Stimulated activated CD8-positive, alpha-beta memory T cell treated with anti-CD3 and anti-CD28 coated beads, Interleukin-15, amount 100 ng/mL, for 1 hour (primary cell): ENCODE measurements at regions not wholly inside any gene's neighbourhood (a gene's known extent, or its start where the extent isn't known, plus 50 kb on each side); places are given as distances from the start of the nearest gene placed in this dataset.
"Not testable (repeated sequence)": the region's sequence is repeated elsewhere in the genome, so short reads cannot be mapped to it uniquely, and the experiment has no call there.

Source experiments
- DNase-seq: peaks from one replicate; pipeline ENCODE4 v3.0.0-alpha.2; 2020; ENCODE audit warnings: low read depth

DNA sequence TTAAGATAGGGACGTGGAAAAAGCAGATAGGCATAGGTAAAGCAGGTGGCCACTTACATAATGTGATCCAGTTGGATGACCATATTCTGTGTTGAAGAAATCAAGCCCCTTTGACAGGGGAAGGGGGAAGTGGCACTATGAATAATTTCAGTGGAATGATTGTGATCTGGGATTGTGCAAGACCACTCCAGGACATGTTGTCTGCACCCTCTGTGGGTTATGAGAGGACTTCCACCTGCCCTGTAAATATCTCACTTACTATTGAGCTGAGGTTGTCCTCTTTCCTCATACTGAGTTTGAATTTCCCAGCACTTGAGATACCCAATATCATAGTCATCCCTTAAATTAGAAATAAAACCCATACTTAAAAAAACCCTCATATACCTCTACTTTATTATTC is 220.7 kb downstream of the IRS1 start:
- no peak for DNase-seq

GRCh38 chr2:226578373-226578772 is 221.2 kb downstream of the IRS1 start:
- DNase-seq = no peak

DNA sequence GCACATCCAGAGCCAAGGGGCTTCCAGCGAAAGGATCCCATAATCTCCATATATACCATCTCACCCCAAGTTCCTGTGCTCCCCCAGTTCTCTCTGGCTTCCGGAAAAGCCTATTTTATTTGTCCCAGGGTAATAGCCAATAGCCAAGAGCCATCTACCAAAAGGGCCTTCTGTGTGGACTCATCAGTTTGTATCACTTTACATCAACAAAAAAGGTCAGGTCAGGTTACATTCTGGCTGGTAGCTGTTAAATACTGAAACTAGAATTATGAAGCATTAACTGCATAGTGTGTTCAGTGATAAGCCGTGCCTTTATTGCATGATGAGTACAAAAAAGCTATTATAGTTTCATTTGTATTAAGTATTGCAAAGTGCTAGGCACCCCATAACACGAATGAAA is 223.7 kb downstream of the IRS1 start:
- no peak for DNase-seq

- DNase-seq = no peak
Measured at GRCh38 chr2:226573158-226573557, 226.5 kb downstream of the IRS1 start.

- DNase-seq = no peak
Measured at GRCh38 chr2:226564667-226565066, 235.0 kb downstream of the IRS1 start.

GRCh38 chr2:226561962-226562361 is 237.7 kb downstream of the IRS1 start:
- DNase-seq = no peak

GRCh38 chr2:226560325-226560724 is 239.3 kb downstream of the IRS1 start:
- no peak for DNase-seq

DNA sequence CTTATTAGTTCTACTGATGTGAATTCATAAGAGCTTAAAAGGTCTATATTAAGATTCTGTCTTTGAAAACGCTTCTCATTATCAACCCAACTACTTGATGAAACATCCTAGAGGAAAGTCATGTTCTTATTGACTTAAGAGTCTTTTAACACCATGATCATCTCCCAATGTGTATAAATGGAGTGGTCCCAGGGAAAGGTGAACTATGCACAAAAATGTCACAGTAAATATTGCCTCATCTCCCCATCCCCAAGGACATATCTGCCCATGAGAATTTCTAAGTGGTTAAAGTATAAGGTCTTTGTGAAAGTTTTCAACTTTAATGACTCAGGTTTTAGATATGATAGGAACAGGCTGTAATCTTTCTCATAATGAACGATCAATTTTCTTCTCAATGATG is 240.1 kb downstream of the IRS1 start:
- DNase-seq = no peak

- DNase-seq = no peak
Measured at GRCh38 chr2:226558418-226558817, 241.2 kb downstream of the IRS1 start.

- DNase-seq = no peak
Measured at GRCh38 chr2:226556050-226556449, 243.6 kb downstream of the IRS1 start.

- DNase-seq = no peak
Measured at GRCh38 chr2:226554701-226555100, 244.9 kb downstream of the IRS1 start.

- DNase-seq = no peak
Measured at GRCh38 chr2:226553333-226553732, 246.3 kb downstream of the IRS1 start.

DNA sequence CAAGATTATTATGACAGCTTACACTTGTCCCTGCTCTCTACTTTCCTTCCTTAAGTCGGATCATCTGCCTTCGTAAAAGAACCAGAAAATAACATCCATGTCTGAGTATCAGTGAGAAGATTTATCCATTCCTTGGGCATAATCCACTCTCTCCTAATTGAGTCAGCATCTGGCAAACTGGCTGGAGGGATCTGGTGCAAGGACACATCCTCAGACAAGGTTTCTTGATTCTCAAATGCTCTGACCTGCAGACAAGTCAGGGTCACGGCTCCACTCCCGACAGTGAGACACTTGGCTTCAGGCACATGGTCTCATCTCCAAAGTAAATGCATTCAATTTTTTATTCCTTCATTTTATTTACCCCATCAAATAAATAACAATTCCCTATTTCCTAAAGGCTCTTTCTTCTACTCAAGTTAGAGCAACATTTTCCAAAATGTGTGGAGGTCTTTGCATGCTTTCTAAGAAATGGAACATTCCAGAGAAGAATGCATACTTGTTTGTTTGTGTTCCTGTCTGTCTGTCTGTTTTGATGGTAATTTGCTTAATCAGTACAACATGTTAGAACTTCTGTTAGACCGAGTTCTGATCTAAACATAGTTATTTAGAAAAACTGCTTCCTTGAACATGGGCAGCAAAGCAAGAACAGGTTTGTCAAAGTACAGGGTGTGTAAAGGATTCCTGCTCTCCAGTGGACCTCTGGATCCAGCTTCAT is 246.9 kb downstream of the IRS1 start:
- no peak for DNase-seq

DNA sequence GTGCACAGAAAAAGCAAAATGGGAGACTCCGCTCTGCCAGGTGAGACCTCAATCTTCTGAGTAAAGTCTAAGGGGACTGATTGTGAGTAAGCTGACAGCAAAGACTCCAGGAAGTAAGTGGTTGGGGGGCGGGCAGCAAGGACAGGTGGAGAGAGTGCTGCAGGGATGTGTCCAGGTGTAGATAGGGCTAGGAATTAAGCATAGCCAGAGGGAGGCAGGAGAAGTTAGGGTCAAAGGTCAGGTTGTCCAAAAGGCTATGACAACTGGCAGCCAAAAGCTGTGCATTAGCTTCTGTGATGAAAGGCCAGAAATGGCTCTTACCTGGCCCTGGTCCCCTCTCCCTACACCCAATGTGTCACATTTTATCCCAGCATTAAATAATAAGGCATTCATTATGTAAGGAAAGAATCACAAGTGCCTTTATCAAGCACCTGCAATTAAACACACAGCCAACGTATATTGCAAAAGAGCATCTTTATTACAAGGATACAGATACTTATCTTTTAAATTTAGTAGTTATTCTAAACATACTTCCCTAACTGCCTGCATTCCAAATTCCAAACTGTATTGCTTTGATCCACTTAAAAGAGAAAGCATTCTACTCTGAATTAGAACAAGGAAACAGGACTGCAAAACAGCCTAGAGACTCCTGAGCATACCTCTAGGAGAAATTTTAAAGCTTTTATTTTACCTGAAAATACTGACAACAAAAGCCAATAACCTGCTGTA is 247.9 kb downstream of the IRS1 start:
- DNase-seq = no peak

- no peak for DNase-seq
Measured at GRCh38 chr2:226550801-226551200, 248.8 kb downstream of the IRS1 start.

DNA sequence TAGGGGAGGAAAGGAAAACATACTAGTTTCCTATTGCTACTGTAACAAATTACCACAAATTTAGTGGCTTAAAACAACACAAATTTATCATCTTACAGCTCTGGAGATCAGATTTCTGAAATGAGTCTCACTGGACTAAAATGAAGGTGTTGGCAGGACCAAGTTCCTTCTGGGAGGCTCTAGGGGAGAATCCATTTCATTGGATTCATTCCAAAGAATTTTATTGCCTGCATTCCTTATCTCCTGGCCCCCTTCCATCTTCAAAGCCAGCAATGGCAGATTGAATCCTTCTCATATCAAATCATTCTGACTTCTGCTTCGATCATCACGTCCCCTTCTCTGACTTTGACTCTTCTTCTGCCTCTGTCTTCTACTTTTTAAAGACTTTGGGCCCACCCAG is 250.9 kb downstream of the IRS1 start:
- no peak for DNase-seq

DNA sequence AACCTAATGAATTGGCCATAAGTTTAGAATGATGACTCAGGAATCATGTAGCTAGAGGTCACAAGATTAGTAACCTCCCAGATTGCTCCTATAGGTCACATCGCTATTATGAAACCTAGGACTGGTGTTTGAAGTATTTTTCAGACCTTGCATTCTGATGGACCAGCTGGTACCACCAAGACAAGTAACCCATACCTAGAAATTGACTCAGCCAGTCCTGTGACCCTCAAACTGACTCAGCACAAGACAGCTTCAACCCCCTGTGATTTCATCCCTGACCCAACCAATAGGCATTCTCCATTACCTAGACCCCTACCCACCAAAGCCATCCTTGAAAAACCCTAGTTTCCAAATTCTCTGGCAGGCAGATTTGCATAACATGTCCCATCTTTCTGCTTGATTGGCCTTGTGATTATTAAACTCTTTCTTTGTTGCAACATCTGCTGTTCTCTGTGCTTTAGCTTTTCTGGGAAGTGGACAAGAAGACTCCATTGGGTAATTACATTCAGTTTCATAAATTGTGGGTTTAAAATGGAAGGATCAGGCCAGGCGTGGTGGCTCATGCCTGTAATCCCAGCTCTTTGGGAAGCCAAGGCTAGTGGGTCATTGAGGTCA is 254.9 kb downstream of the IRS1 start:
- DNase-seq = no peak

DNA sequence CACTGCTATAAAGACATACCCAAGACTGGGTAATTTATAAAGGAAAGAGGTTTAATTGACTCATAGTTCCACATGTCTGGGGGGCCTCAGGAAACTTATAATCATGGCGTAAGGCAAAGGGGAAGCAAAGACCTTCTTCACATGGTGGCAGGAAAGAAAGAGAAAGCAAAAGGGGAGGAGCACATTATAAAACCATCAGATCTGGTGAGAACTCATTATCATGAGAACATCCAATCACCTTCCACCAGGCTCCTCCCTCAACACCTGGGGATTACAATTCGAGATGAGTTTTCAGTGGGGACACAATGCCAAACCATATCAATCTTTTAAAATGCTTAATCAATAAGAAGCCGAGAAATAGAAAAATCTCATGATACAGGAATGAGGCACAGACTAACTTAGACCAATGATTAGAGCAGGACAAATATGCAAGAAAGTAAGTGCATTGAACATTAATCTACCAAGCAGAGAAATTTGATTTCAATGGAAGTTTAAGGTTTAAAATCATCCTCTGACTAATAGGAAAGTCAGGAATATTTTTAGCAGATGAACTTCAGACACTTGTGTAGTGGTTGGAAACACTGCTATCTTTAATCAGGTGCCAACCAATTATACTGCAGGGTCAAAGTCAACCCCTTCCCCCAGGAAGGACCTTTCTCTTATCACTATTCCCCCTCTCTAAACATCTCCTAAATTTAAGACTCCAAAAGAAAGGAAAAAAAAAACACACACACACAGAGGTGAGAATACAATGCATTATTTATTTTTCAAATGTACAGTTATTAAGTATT is 259.2 kb downstream of the IRS1 start:
- no peak for DNase-seq

GRCh38 chr2:226536410-226536809 is 263.2 kb downstream of the IRS1 start:
- no peak for DNase-seq

- not testable (repeated sequence) for DNase-seq
Measured at GRCh38 chr2:226532976-226533375, 266.6 kb downstream of the IRS1 start.

GRCh38 chr2:226531061-226531810 is 268.4 kb downstream of the IRS1 start:
- no peak for DNase-seq

DNA sequence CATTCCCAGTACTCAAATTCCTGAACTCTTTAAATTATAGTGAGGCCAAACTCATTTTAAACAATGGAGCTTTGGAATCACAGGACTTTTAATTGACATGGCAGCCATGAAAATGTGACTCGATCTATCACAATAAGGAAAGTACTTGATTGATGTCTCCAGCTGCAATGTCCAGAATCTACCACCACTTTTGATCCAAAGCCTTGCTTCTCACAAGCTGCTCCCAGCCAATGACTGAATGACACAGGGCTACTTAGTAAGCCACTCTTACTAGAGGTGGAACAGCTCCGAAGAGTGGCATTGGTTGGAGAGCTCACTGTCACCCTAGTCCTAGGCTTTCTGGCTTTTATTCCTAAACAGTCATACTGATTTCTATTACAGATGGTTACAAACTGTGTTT is 270.1 kb downstream of the IRS1 start:
- DNase-seq = no peak
